C4-2B (cell line): ENCODE measurements at regions not wholly inside any gene's neighbourhood (a gene's known extent, or its start where the extent isn't known, plus 50 kb on each side); places are given as distances from the start of the nearest gene placed in this dataset.

Source experiments
- H3K27ac ChIP-seq: fragments of 450-650 bp; 2 replicates; pipeline ENCODE4 v1.5.1; 2017
- CTCF ChIP-seq: fragments of 450-650 bp; conservative IDR thresholded peaks from 2 replicates; pipeline ENCODE4 v1.5.1; 2017; ENCODE audit warnings: mild to moderate bottlenecking
- ZFX ChIP-seq: fragments of 450-650 bp; IDR thresholded peaks from 2 replicates; pipeline ENCODE4 v1.6.1; 2017

- no peak overlapping the region for H3K27ac ChIP-seq
- TF ChIP-seq ZFX, result no peak
- no peak for TF ChIP-seq CTCF
Measured at GRCh38 chr13:111508902-111509509, 188.6 kb downstream of the TEX29 start.

- no peak overlapping the region for H3K27ac ChIP-seq
- TF ChIP-seq CTCF, result no peak
- TF ChIP-seq ZFX, result no peak
Measured at GRCh38 chr13:111510502-111511218, 190.2 kb downstream of the TEX29 start.

- TF ChIP-seq ZFX (no peak), CTCF (no peak)
- H3K27ac ChIP-seq, result no peak overlapping the region
Measured at GRCh38 chr13:111511219-111511732, 190.8 kb downstream of the TEX29 start.

GRCh38 chr13:111511805-111512504 lies 191.5 kb downstream of the TEX29 start:
- TF ChIP-seq ZFX, result no peak
- TF ChIP-seq CTCF, result no peak
- no peak overlapping the region for H3K27ac ChIP-seq

GRCh38 chr13:111512707-111513106 lies 192.3 kb downstream of the TEX29 start:
- no peak for TF ChIP-seq ZFX
- no peak for TF ChIP-seq CTCF
- H3K27ac ChIP-seq, result no peak overlapping the region

- H3K27ac ChIP-seq, result no peak overlapping the region
- TF ChIP-seq CTCF (no peak), ZFX (no peak)
Measured at GRCh38 chr13:111513766-111514609, 193.5 kb downstream of the TEX29 start.
